ENCODE measurements at regions not wholly inside any gene's neighbourhood (a gene's known extent, or its start where the extent isn't known, plus 50 kb on each side); places are given as distances from the start of the nearest gene placed in this dataset.

GRCh38 chr15:98421419-98422129 is 226.8 kb upstream of the IGF1R start:
- DNase-seq: peak; percentile 63

- DNase-seq: no peak
Measured at GRCh38 chr15:98422130-98422478, 226.2 kb upstream of the IGF1R start.

DNA sequence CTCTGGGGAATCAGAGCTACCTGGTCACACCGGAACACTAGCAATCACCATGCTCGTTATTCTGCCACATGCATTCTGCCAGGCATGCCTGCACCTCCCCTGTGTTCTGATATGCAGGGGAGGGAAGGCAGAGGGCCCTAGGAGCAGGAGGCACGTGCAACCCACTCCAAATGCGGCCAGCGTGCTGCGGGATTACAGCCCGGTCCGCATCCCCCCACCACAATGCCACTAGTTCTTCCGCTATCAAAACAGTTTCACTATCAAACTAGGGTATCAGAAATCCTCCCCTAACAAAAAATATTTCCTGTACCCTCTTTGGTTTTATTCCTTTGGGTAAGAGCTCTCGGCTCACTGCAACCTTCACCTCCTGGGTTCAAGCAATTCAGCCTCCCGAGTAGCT is 223.2 kb upstream of the IGF1R start:
- no peak for DNase-seq

- DNase-seq: no peak
Measured at GRCh38 chr15:98427321-98427720, 221.0 kb upstream of the IGF1R start.

DNA sequence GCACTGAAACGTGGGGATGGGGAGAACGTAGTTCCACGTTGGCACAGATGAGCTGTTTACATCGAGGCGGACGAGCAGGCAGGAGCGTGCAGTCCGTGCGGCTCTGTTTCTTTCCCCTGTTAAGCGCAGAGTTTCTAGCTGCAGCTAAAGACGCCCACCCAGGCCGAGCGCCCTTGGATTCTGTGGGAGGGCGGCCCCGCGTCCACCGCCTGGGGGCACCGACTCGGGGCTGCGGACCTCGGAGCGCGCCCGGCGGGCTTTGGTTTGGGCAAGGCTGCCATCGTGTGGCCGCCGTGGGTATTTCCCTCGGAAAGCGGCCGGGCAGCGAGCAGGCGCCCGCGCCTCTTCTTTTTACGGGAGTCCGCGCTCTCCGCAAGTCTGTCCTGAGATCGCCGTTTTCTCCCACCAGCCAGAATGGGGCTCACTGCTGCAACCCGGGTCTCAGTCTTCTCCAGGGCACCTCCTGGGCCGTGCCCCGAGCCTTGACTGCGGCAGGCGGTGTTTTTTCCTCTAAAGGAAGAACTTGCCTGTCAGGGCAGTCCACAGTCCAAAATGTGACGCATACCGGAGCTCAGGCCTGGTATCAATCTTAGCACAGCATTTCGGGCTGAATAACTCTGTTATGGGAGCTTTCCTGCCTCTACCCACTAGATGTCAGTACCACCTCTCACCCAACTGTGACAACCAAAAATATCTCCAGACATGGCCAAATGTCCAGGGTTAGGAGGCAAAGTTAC is 219.9 kb upstream of the IGF1R start:
- DNase-seq: peak; percentile 73

GRCh38 chr15:98431171-98431570 is 217.2 kb upstream of the IGF1R start:
- no peak for DNase-seq

- no peak for DNase-seq
Measured at GRCh38 chr15:98433346-98433745, 215.0 kb upstream of the IGF1R start.

DNA sequence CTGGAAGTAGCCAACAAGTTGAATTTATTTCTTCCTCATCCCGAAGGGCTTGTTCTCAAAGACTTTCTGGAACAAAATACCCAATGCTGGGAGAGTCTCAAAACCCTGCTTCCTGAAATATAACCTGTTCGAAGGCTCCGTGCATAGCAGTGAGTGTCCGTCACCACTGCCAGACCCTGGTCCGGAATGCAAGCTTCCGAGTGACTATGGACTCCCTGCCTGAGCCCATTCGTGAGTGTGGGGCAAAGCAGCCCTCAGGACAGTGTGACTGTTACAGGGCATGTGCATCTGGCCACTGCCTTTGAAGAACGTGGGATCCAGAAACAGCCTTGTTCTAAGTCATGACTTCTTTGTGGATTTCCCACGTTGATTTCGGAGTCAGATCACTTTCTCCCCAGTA is 214.5 kb upstream of the IGF1R start:
- DNase-seq: no peak

DNA sequence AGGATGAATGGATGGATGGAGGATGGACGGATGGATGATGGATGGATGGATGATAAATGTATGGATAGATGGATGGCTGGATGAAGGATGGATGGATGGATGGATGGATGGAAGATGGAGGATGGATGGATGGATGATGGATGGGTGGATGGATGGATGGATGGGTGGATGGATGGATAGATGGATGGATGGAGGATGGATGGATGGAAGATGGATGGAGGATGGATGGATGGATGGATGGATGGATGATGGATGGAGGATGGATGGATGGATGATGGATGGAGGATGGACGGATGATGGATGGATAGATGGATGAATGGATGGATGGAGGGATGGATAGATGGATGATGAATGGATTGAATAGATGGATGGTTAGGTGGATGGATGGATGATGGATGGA is 210.6 kb upstream of the IGF1R start:
- no peak for DNase-seq

- DNase-seq: no peak
Measured at GRCh38 chr15:98438326-98438725, 210.0 kb upstream of the IGF1R start.

GRCh38 chr15:98438907-98439306 is 209.4 kb upstream of the IGF1R start:
- DNase-seq: no peak

GRCh38 chr15:98439523-98439942 is 208.8 kb upstream of the IGF1R start:
- no peak for DNase-seq

GRCh38 chr15:98440917-98441316 is 207.4 kb upstream of the IGF1R start:
- no peak for DNase-seq

- no peak for DNase-seq
Measured at GRCh38 chr15:98441599-98441998, 206.7 kb upstream of the IGF1R start.

- peak; percentile 83 for DNase-seq
Measured at GRCh38 chr15:98442379-98442833, 205.9 kb upstream of the IGF1R start.

GRCh38 chr15:98442901-98443300 is 205.4 kb upstream of the IGF1R start:
- DNase-seq: no peak

DNA sequence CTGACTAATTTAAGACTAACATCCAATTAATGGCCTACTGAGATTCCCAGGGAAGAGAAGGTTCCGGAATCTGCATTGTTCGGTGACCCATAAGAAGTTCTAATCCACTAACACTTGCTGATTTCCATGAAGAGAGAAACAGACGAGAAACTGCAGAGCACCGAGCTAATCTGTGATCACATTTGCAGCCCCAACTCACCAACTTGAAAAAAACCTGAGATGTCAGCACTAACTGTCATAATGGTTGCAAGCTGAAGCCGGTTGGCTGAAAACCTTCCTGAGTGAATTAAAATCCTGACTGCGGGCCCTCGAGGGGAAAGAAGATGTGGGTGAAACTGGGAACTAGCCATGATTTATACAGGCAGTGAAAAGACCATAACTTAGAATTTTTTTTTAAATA is 204.8 kb upstream of the IGF1R start:
- no peak for DNase-seq

GRCh38 chr15:98444138-98444537 is 204.2 kb upstream of the IGF1R start:
- DNase-seq: no peak

GRCh38 chr15:98445315-98445714 is 203.0 kb upstream of the IGF1R start:
- no peak for DNase-seq

DNA sequence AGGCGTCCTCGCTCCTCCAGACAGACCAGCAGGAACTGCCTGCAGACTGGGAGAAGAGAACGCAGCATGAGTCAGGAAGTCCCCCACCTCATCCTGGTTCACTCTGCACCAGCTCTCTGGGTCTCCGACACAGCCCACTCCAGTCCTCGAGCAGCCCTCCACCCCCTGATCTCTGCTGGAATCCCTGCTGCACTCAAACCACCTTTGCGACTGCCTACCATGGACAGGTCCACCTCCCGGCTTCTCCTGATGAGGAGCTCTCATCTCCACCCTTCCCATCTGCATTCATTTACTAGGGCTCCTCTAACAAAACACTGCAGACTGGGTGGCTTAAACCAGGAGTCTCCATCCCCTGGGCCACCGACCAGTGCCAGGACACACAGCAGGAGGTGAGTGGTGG is 202.3 kb upstream of the IGF1R start:
- no peak for DNase-seq

DNA sequence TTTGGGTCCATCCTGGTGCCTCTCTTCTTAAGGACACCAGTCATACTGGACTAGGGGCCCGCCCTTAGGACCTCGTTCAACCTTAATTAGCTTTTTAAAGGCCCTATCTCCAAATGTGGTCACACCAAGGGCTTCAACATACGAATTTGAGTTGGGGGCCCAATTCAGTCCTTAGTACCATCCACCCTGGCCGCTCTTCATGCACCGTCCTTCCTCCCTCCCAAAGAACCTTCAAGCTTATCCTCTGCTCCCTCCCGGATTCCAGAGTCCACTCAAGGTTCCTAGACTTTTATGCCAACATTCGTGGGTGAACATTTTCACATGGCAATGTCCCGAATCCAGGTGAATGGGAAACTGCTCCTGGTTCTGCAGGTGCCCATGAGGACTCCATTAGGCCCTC is 201.3 kb upstream of the IGF1R start:
- no peak for DNase-seq

DNA sequence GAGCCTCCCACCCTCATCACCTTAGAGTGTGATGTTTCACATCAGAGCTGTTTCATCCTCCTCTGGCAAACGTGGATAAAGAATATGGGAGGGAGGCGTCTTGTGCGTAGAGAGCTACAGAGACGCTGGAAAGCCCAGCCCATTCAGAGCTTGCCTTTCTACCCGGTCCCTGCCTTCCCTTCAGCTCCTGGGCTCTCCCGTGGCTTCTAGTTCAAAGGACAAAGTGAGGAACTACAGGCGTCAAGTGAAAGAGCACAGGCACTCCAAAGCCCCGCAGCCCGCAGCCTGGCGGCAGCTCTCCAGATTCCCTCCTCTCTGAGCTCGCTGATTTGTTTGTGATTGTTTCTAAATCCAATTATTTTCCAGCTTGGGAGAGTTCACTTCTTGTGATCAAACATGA is 197.1 kb upstream of the IGF1R start:
- no peak for DNase-seq

DNA sequence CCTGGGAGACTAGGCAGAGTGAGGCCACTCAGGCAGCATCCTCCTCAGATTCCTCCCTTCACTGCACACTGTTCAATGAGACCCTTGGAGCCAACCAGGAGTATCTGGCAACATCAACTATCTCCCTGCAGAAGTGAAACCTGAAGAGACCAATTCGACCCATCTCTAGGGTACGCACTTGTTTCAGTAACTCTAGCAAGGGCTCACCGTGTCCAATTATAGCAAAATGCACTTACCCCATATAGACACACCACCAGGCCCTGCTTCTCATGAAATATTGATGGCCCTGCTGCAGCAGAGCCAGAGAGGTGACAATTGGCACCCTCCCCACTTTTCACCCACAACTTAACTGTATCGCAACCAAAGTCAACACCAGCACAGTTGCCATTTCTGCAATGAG is 196.1 kb upstream of the IGF1R start:
- no peak for DNase-seq

DNA sequence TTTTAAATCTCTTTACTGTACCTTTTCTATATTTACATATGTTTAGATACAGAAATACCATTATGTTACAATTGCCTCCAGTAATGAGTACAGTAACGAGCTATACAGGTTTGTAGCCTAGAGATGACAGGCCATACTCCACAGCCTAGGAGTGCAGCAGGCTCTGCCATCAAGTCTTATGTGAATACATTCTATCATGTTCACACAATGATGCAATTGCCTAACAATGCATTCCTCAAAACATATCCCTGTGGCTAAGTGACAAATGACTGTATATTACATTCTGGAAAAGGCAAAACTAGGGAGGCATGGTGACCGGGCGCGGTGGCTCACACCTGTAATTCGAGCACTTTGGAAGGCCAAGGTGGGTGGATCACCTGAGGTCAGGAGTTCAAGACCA is 192.4 kb upstream of the IGF1R start:
- DNase-seq: no peak

DNA sequence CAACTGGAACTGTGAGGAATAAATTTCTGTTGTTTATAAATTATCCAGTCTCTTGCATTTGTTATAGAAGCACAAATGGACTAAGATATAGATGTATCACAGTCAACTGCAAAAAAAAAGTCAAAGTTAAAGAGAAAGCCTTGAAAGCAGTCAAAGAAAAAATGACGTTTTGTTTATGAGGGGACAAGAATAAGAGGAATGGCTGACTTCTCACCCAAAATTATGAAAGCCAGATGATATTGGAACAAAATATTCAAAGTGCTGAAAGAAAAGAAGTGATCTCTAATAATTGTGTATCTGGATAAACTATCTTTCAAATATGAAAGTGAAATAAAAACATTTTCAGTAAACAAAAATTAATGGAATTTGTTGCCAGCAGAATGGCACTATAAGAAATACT is 171.8 kb upstream of the IGF1R start:
- DNase-seq: no peak

Data from dermis blood vessel endothelial cell (primary cell).